HG03135 (cell line): ENCODE measurements at regions not wholly inside any gene's neighbourhood (a gene's known extent, or its start where the extent isn't known, plus 50 kb on each side); places are given as distances from the start of the nearest gene placed in this dataset.

ENCODE experiments used
- ATAC-seq: cut with Tn5 transposase; IDR thresholded peaks from one replicate; pipeline ENCODE4 v1.9.1; 2021; ENCODE audit warnings: mild to moderate bottlenecking, moderate library complexity; ENCODE audit not compliant: unreplicated experiment

- no peak for ATAC-seq
Measured at GRCh38 chr18:10402871-10403559, 51.4 kb upstream of the APCDD1 start.

GRCh38 chr18:10403708-10404107 lies 50.7 kb upstream of the APCDD1 start:
- ATAC-seq = no peak

DNA sequence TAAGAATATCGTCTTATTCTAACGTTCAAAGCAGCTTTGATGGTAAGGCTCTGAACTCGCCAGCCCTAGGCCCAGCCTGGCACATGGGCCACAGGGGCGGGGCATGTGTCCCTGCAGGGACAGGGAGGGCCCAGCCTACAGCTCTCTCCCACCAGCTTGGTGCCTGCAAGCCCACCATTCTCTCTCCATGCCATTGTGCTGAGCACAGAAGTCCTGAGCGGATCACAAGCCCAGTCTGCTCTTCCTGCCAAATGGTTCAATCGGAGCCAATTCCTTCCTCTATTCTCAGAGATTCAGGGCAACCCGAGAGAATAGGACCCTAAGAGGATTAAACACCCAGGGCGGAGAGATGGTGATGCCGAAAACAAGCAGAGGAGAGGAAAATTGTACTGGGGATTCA lies 50.3 kb upstream of the APCDD1 start:
- no peak for ATAC-seq
